Astrocyte of the cerebellum (primary cell): ENCODE measurements at regions not wholly inside any gene's neighbourhood (a gene's known extent, or its start where the extent isn't known, plus 50 kb on each side); places are given as distances from the start of the nearest gene placed in this dataset.

Experiments used
- DNase-seq: peaks from one replicate; pipeline ENCODE4 v3.0.0-alpha.2; 2011; ENCODE audit warnings: low read depth
- H3K4me3 ChIP-seq: 2 replicates; pipeline ENCODE4 v1.5.1; 2011; ENCODE audit warnings: mild to moderate bottlenecking, low read depth, low read length, moderate library complexity
- CTCF ChIP-seq: IDR thresholded peaks from 2 replicates; pipeline ENCODE4 v1.5.1; 2012; ENCODE audit warnings: low read length, low read depth, moderate library complexity, mild to moderate bottlenecking; ENCODE audit errors: missing control alignments
- in situ Hi-C: cut with HindIII; loops from 2 replicates; pipeline ENCODE4 v1.10.0; 2017; ENCODE audit warnings: low sequenced_read_pairs

DNA sequence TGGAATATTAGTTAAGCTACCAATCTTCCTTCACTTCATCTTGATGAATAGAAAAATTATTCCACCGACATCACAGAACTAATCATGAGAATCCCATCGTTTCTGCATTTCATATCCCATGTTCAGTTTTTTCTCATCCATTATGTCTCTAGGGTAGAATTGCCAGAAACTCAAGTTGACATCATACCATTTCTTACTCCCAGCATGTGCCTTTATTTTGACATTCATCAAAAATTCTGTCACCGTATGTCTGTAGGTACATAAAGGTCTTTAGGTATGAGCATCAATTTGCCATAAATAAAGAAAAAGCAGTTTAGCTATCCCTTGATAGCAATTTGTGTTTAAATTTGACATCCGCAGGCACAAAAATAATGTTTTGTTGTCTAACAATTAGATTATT, 175.5 kb upstream of the ROBO2 start:
- in situ Hi-C loops: no loop called here
- no peak overlapping the region for H3K4me3 ChIP-seq
- DNase-seq: no peak
- no peak for TF ChIP-seq CTCF

DNA sequence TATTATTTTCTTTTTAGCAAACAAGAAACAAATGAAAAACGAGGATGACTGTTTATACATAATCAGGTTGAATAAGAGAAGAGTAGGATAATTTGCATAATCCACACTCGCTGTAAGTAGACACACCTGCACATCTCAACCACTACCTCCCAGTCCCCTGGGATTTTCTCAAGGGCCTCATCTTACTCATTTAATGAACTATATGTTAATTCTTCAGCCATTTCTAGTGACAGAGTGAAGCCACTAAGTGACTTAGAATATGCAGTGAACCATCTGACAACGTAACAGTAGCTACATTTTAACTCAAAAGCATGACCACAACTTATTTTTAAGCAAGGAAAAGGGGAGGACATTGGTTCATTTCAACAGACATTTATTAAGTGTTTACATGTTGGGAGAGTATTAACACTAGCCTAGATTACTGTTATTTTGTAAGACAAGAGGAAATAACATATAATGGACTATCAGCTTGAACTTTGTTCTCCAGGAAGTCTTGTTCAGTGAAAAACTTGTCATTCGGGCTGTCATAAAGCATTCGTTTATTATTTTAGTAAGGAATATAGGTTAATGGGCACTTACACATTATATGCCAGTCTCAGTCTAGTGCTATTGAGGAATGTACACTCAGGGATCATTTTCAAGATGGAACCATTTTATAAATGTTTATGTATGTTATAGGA, 173.0 kb upstream of the ROBO2 start:
- no peak for DNase-seq
- in situ Hi-C loops: no loop called here
- H3K4me3 ChIP-seq: no peak overlapping the region
- TF ChIP-seq CTCF: no peak

GRCh38 chr3:76869726-76870384, 170.0 kb upstream of the ROBO2 start:
- in situ Hi-C loops: no loop called here
- TF ChIP-seq CTCF: no peak
- H3K4me3 ChIP-seq: no peak overlapping the region
- DNase-seq: no peak

DNA sequence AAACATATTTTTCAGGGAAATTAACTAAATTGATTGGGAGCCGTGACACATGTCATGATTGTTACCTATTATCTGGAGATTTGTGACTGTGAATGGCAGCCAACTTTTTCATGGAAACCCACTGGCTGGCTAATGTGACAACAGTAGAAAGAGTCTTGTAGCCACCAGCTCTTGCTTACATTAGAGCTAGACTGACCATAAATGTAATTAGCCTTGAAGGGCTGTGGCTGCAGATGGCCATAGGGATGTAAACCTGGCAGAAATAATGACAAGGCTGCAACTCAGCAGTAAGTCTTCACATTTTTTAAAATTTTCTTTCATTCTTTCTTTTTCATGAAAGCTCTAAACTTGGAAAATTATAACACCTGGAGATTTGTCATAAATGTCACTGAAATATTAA, 168.2 kb upstream of the ROBO2 start:
- TF ChIP-seq CTCF: no peak
- DNase-seq: no peak
- no peak overlapping the region for H3K4me3 ChIP-seq
- in situ Hi-C loops: no loop called here

GRCh38 chr3:76872999-76873398, 166.9 kb upstream of the ROBO2 start:
- in situ Hi-C loops: no loop called here
- H3K4me3 ChIP-seq: no peak overlapping the region
- no peak for DNase-seq
- TF ChIP-seq CTCF: no peak

- in situ Hi-C loops: no loop called here
- no peak overlapping the region for H3K4me3 ChIP-seq
- no peak for DNase-seq
- no peak for TF ChIP-seq CTCF
Observed at GRCh38 chr3:76873532-76874242, 166.2 kb upstream of the ROBO2 start.
